ENCODE measurements at regions not wholly inside any gene's neighbourhood (a gene's known extent, or its start where the extent isn't known, plus 50 kb on each side); places are given as distances from the start of the nearest gene placed in this dataset.

DNA sequence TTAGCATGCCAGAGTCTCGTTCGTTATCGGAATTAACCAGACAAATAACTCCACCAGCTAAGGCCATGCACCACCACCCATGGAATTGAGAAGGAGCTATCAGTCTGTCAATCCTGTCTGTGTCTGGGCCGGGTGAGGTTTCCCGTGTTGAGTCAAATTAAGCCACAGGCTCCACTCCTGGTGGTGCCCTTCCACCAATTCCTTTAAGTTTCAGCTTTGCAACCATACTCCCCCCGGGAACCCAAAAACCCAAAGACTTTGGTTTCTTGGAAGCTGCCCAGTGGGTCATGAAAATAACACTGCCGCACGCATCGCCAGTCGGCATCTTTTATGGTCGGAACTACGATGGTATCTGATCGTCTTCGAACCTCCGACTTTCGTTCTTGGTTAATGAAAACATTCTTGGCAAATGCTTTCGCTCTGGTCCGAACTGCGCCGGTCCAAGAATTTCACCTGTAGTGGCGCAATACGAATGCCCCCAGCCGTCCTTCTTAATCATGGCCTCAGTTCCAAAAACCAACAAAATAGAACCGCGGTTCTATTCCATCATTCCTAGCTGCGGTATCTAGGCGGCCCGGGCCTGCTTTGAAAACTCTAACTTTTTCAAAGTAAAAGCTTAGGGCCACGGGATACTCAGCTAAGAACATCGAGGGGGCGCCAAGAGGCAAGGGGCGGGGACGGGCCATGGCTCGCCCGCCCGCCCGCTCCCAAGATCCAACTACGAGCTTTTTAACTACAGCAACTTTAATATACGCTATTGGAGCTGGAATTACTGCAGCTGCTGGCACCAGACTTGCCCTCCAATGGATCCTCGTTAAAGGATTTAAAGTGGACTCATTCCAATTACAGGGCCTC, 1958.5 kb upstream of the DEFB115 start:
- H4K20me1 ChIP-seq (ENCODE audit: control insufficient read depth, insufficient read depth, insufficient read length): no peaks in the 10 kb centered on the region
- H3K27me3 ChIP-seq (ENCODE audit: insufficient read depth, low read length): no peaks in the 10 kb centered on the region
- H3K9me3 ChIP-seq (ENCODE audit: control insufficient read depth, low read depth, low read length): peaks cover 46% of the 10 kb centered on the region
- H3K18ac ChIP-seq (ENCODE audit: insufficient read length, low read depth, low read length): no peak overlapping the region
- H2BK5ac ChIP-seq (ENCODE audit: insufficient read length, low read length): no peak overlapping the region
- DNase-seq: no peak
- no CpG with 5 or more reads among the region's 40 CpGs for WGBS (ENCODE audit: extremely low coverage, insufficient read length, low lambda C conversion rate)
- TF ChIP-seq, protein P1, sequence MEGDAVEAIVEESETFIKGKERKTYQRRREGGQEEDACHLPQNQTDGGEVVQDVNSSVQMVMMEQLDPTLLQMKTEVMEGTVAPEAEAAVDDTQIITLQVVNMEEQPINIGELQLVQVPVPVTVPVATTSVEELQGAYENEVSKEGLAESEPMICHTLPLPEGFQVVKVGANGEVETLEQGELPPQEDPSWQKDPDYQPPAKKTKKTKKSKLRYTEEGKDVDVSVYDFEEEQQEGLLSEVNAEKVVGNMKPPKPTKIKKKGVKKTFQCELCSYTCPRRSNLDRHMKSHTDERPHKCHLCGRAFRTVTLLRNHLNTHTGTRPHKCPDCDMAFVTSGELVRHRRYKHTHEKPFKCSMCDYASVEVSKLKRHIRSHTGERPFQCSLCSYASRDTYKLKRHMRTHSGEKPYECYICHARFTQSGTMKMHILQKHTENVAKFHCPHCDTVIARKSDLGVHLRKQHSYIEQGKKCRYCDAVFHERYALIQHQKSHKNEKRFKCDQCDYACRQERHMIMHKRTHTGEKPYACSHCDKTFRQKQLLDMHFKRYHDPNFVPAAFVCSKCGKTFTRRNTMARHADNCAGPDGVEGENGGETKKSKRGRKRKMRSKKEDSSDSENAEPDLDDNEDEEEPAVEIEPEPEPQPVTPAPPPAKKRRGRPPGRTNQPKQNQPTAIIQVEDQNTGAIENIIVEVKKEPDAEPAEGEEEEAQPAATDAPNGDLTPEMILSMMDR (conservative IDR thresholded peaks at IDR 0.05): no peak
- H4K91ac ChIP-seq (ENCODE audit: insufficient read length, low read depth, low read length): no peak overlapping the region
- H2BK120ac ChIP-seq (ENCODE audit: low read depth, low read length, poor library complexity, severe bottlenecking): no peak overlapping the region
- no peak overlapping the region for H3K9ac ChIP-seq (ENCODE audit: extremely low read depth, insufficient read length, low read length)
- no peaks in the 10 kb centered on the region for H3K4me1 ChIP-seq (ENCODE audit: insufficient read depth, low read length)
- Mint-ChIP-seq H3K4me3 (no peak overlapping the region), H3K4me1 (no peaks in the 10 kb centered on the region), H3K9me3 (peaks cover 30 to 64% of the 10 kb centered on the region in 2 experiments), H3K27me3 (ENCODE audit: low read depth) (peaks cover 2% of the 10 kb centered on the region), H3K36me3 (ENCODE audit: insufficient read depth in 1 of 3, low read depth in 3 of 3) (peaks cover 17 to 33% (median 21%) of the 10 kb centered on the region in 3 experiments), H3K27ac (no peak overlapping the region)
- H3K79me2 ChIP-seq (ENCODE audit: insufficient read depth, low read length): no peaks in the 10 kb centered on the region
- no peak overlapping the region for H2BK15ac ChIP-seq (ENCODE audit: low read depth, low read length)
- H4K5ac ChIP-seq (ENCODE audit: insufficient read length, low read depth, low read length): no peak overlapping the region
- no peaks in the 10 kb centered on the region for H3K79me1 ChIP-seq (ENCODE audit: insufficient read depth, low read depth, low read length, poor library complexity, severe bottlenecking)
- H3K14ac ChIP-seq (ENCODE audit: insufficient read depth, low read length): no peak overlapping the region
- no peak overlapping the region for H3K27ac ChIP-seq (ENCODE audit: insufficient read length, low read depth, low read length)
- no peak overlapping the region for H4K8ac ChIP-seq (replicated peaks; ENCODE audit: insufficient read length, low read depth, low read length)
- no peak overlapping the region for H2BK20ac ChIP-seq (ENCODE audit: low read depth, low read length, poor library complexity, severe bottlenecking)
- H2BK12ac ChIP-seq (ENCODE audit: insufficient read length, low read depth, low read length): no peak overlapping the region
- H3K56ac ChIP-seq (ENCODE audit: insufficient read length, low read depth, low read length): no peak overlapping the region
- no peaks in the 10 kb centered on the region for H3K23me2 ChIP-seq (ENCODE audit: insufficient read length, low read depth, low read length, poor library complexity, severe bottlenecking)
- H2AK5ac ChIP-seq (ENCODE audit: insufficient read length, low read length): no peak overlapping the region
- H2AFZ ChIP-seq (ENCODE audit: low read length): no peak overlapping the region
- H3K4me2 ChIP-seq (ENCODE audit: insufficient read depth, insufficient read length, low read length): no peak overlapping the region
- H3K23ac ChIP-seq (ENCODE audit: insufficient read length, low read depth, low read length): no peak overlapping the region
- H3T11ph ChIP-seq (ENCODE audit: low read length): no peak overlapping the region
- H3K4ac ChIP-seq (ENCODE audit: low read depth, low read length): no peak overlapping the region

Measured in H9 (cell line).